A549 (cell line): ENCODE measurements at regions not wholly inside any gene's neighbourhood (a gene's known extent, or its start where the extent isn't known, plus 50 kb on each side); places are given as distances from the start of the nearest gene placed in this dataset.

Experiments
- ATAC-seq, 2 experiments: fragments of 200-7000 bp in 1 of 2; fragments of >200 bp in 1 of 2; cut with Nextera tagmentation in 1 of 2; cut with Tn5 transposase in 1 of 2; 3 replicates each; pipeline versions ENCODE4 v1.8.0 to v1.9.1; 2018 to 2020; ENCODE audit warnings: mild to moderate bottlenecking in 1 of 2, moderate library complexity in 1 of 2
- CTCF ChIA-PET: fragments of 300-600 bp; sonication (Branson Sonifier 250); formaldehyde crosslinking; extraction: SDS; loops from one replicate; lab custom pipeline; 2021; ENCODE audit warnings: antibody characterized with exemption, inconsistent platforms; lab: Yijun Ruan, JAX
- POLR2A ChIA-PET: fragments of 350-600 bp; formaldehyde crosslinking; extraction: SDS; loops from one replicate; lab custom pipeline; 2021; ENCODE audit warnings: antibody characterized with exemption, inconsistent platforms; lab: Yijun Ruan, JAX
- DNase-seq, 2 experiments: peaks; one replicate each; pipeline versions ENCODE4 v3.0.0 to v3.0.0-alpha.2; 2011 to 2016; ENCODE audit warnings: low read depth in 1 of 2, low spot score in 1 of 2
- FAIRE-seq: peaks from 2 replicates; lab custom pipeline; 2011; peaks lifted over from hg19 to GRCh38; lab: Jason Lieb, UNC
- H3K27ac ChIP-seq, 2 experiments: fragments of >200 bp; sonication (Bioruptor Twin); formaldehyde crosslinking; 3 replicates each; pipeline ENCODE4 v1.5.1; 2016 to 2017
- H3K4me1 ChIP-seq: fragments of >200 bp; sonication (Bioruptor Twin); formaldehyde crosslinking; 3 replicates; pipeline ENCODE4 v1.6.1; 2016
- H3K4me2 ChIP-seq: fragments of >200 bp; sonication (Bioruptor Twin); formaldehyde crosslinking; 3 replicates; pipeline ENCODE4 v1.6.1; 2016
- H3K4me3 ChIP-seq: fragments of >200 bp; sonication (Bioruptor Twin); formaldehyde crosslinking; 3 replicates; pipeline ENCODE4 v1.5.1; 2016
- H3K9me3 ChIP-seq: fragments of >200 bp; sonication (Bioruptor Twin); formaldehyde crosslinking; 3 replicates; pipeline ENCODE4 v1.6.1; 2016
- CHD4 ChIP-seq: fragments of 200-600 bp; sonication (generic); IDR thresholded peaks from 2 replicates; pipeline ENCODE4 v1.6.1; 2016; ENCODE audit warnings: antibody characterized with exemption, mild to moderate bottlenecking, borderline replicate concordance
- EHMT2 ChIP-seq: fragments of 200-600 bp; sonication (generic); IDR thresholded peaks from 2 replicates; pipeline ENCODE4 v1.6.1; 2016; ENCODE audit warnings: antibody characterized with exemption, low read depth, mild to moderate bottlenecking, moderate library complexity
- ESRRA ChIP-seq: fragments of 150-350 bp; IDR thresholded peaks from 2 replicates; pipeline ENCODE4 v1.6.1; 2014; ENCODE audit warnings: mild to moderate bottlenecking, low read length, borderline replicate concordance
- HDAC2 ChIP-seq: fragments of 200-600 bp; sonication (generic); IDR thresholded peaks from 2 replicates; pipeline ENCODE4 v1.6.1; 2016
- HOXB5 ChIP-seq: fragments of 250-450 bp; sonication (Bioruptor Pico); IDR thresholded peaks from 2 replicates; pipeline ENCODE4 v1.5.0; 2020; ENCODE audit warnings: mild to moderate bottlenecking, moderate library complexity
- MAFK ChIP-seq: fragments of 450-650 bp; IDR thresholded peaks from 2 replicates; pipeline ENCODE4 v1.6.1; 2014; ENCODE audit not compliant: partially characterized antibody
- NFE2L2 ChIP-seq: fragments of 150-350 bp; conservative IDR thresholded peaks from 2 replicates; pipeline ENCODE4 v1.6.1; 2014; ENCODE audit warnings: low read length
- POLR2AphosphoS2 ChIP-seq: conservative IDR thresholded peaks from 2 replicates; pipeline ENCODE4 v1.6.1; 2012; ENCODE audit warnings: low read length, improper control_type of control experiment, inconsistent platforms
- RCOR1 ChIP-seq: fragments of 150-350 bp; IDR thresholded peaks from 2 replicates; pipeline ENCODE4 v1.6.1; 2014; ENCODE audit warnings: antibody characterized with exemption, low read length, low read depth
- RFX5 ChIP-seq: fragments of 450-650 bp; IDR thresholded peaks from 2 replicates; pipeline ENCODE4 v1.7.1; 2014; ENCODE audit warnings: antibody characterized with exemption, mild to moderate bottlenecking, moderate library complexity
- TFCP2L1 ChIP-seq: fragments of 250-450 bp; sonication (Bioruptor Pico); IDR thresholded peaks from 2 replicates; pipeline ENCODE4 v1.5.0; 2021; ENCODE audit warnings: mild to moderate bottlenecking
- ZFP36 ChIP-seq: fragments of 450-650 bp; IDR thresholded peaks from 2 replicates; pipeline ENCODE4 v1.6.1; 2014; ENCODE audit warnings: borderline replicate concordance; ENCODE audit not compliant: partially characterized antibody
- ZNF302 ChIP-seq: fragments of 250-450 bp; sonication (Bioruptor Pico); IDR thresholded peaks from 2 replicates; pipeline ENCODE4 v1.9.0; 2021; ENCODE audit warnings: inconsistent platforms, mild to moderate bottlenecking, moderate library complexity
- WGBS: methylation state at CpG from one replicate; pipeline ENCODE4 v1.1.6; 2017; ENCODE audit errors: missing lambda C conversion rate; 5-methylcytosine and 5-hydroxymethylcytosine counted together
- TF ChIP-seq, protein P1 (sequence below): IDR thresholded peaks from 2 replicates; pipeline ENCODE4 v1.6.1; 2012
- TF ChIP-seq, protein P2 (sequence below): IDR thresholded peaks from 2 replicates; pipeline ENCODE4 v1.6.1; 2012
- TF ChIP-seq, protein P3 (sequence below): IDR thresholded peaks from 2 replicates; pipeline ENCODE4 v1.6.1; 2012; ENCODE audit warnings: low read depth, borderline replicate concordance
- TF ChIP-seq, protein P4 (sequence below): fragments of 450-650 bp; IDR thresholded peaks from 2 replicates; pipeline ENCODE4 v1.6.1; 2014; ENCODE audit warnings: antibody characterized with exemption
- TF ChIP-seq, protein P5 (sequence below): fragments of 200-600 bp; sonication (generic); IDR thresholded peaks from 2 replicates; pipeline ENCODE4 v1.6.1; 2016; ENCODE audit warnings: antibody characterized with exemption, mild to moderate bottlenecking, moderate library complexity

DNA sequence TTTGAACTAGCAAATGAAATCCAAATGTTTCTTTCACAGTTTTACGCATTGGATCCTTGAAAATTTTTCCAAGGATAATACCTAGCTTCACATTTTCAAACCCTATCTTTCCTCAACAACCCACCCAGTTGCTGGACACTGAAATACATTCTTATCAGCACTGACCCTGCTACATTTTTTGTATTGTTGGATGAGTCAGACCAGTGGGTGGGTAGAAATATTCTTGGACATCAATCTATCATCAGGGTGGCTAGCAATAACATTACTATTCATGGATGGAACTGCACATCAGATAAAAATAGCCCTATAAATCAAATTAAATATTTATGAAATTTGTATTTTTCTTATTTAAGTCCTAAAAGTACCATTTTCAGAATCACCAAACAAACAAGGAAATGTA, 407.4 kb upstream of the IZUMO3 start (continued):
- TF ChIP-seq, protein P1, sequence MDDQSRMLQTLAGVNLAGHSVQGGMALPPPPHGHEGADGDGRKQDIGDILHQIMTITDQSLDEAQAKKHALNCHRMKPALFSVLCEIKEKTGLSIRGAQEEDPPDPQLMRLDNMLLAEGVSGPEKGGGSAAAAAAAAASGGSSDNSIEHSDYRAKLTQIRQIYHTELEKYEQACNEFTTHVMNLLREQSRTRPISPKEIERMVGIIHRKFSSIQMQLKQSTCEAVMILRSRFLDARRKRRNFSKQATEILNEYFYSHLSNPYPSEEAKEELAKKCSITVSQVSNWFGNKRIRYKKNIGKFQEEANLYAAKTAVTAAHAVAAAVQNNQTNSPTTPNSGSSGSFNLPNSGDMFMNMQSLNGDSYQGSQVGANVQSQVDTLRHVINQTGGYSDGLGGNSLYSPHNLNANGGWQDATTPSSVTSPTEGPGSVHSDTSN = no peak

DNA sequence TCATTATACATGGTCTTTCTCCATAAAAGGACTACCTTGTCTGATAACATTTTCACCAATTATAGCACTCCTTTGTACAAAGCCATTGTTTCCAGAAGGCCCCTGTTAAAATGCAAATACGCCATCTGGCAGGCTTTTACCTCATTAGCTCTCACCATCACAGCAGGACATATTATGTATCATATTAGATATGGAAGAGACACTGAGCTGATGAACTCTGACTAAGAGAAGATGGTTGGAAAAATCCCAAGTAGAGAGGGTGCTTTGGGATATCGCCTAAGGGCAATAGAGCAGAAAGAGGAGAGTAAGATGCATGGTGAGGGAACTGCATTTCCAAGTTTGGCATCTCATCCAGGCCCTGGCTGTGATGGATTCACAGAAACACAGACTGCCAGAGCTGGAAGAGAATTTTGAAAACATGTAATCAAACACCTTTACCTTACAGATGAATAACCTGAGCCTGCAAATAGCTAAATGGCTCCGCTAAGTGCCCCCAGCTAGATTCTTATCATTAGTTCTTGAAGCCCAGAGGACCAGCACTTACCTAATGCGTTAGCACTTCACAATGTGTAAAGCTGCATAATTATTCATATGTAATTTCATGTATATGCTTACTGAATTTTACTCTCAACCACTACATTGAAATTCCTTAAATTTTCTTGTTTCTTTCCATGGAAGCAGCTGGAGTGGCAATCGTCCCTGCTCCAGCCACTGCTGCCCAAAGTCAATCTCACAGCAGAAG, 393.6 kb upstream of the IZUMO3 start:
- FAIRE-seq (no peak), DNase-seq (no peak), ATAC-seq (no peak)
- TF ChIP-seq RFX5 (no peak), TFCP2L1 (CRISPR knock-in tag) (no peak)
- H3K4me3 ChIP-seq = no peak overlapping the region
- ChIA-PET POLR2A (no interaction called here), CTCF (no interaction called here)
- 5% methylated on average over 5 of the region's 5 CpGs for WGBS
- H3K4me2 ChIP-seq = no peak overlapping the region
- H3K9me3 ChIP-seq = no peaks in the 10 kb centered on the region
- no peak overlapping the region for H3K27ac ChIP-seq
- no peaks in the 10 kb centered on the region for H3K4me1 ChIP-seq

DNA sequence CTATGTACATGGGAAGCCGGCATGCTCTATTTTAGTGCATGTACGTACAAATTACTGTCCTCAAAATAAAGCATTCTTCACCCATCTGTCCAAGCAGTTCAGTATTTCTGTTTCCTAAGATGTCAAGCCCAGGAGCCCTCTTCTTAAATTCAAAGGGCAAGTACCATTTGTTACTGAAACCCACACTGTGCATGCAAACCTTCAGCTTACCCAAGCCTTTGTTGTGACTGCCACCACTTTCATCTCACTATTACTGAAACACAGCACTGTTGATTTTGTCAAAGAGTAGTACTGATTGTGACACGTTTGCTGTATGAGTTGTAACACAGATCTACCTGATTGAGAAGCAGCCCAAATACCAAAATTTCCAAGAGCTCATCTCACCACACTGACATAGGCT, 390.4 kb upstream of the IZUMO3 start:
- DNase-seq = no peak
- no peaks in the 10 kb centered on the region for H3K9me3 ChIP-seq
- no peaks in the 10 kb centered on the region for H3K4me1 ChIP-seq
- no peak for FAIRE-seq
- no peak for ATAC-seq
- no peak overlapping the region for H3K4me2 ChIP-seq
- H3K4me3 ChIP-seq = no peak overlapping the region
- CTCF ChIA-PET = no interaction called here
- POLR2A ChIA-PET = no interaction called here
- 3% methylated on average over 3 of the region's 3 CpGs for WGBS
- no peak for TF ChIP-seq HOXB5 (CRISPR knock-in tag)
- TF ChIP-seq, protein P2, sequence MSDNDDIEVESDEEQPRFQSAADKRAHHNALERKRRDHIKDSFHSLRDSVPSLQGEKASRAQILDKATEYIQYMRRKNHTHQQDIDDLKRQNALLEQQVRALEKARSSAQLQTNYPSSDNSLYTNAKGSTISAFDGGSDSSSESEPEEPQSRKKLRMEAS = no peak
- no peak for TF ChIP-seq POLR2AphosphoS2
- TF ChIP-seq ZFP36 = no peak
- no peak for TF ChIP-seq ZNF302 (CRISPR knock-in tag)
- TF ChIP-seq, protein P3, sequence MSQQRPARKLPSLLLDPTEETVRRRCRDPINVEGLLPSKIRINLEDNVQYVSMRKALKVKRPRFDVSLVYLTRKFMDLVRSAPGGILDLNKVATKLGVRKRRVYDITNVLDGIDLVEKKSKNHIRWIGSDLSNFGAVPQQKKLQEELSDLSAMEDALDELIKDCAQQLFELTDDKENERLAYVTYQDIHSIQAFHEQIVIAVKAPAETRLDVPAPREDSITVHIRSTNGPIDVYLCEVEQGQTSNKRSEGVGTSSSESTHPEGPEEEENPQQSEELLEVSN = no peak
- no peak for TF ChIP-seq CHD4
- TF ChIP-seq, protein P4, sequence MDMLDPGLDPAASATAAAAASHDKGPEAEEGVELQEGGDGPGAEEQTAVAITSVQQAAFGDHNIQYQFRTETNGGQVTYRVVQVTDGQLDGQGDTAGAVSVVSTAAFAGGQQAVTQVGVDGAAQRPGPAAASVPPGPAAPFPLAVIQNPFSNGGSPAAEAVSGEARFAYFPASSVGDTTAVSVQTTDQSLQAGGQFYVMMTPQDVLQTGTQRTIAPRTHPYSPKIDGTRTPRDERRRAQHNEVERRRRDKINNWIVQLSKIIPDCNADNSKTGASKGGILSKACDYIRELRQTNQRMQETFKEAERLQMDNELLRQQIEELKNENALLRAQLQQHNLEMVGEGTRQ = no peak
- TF ChIP-seq, protein P5, sequence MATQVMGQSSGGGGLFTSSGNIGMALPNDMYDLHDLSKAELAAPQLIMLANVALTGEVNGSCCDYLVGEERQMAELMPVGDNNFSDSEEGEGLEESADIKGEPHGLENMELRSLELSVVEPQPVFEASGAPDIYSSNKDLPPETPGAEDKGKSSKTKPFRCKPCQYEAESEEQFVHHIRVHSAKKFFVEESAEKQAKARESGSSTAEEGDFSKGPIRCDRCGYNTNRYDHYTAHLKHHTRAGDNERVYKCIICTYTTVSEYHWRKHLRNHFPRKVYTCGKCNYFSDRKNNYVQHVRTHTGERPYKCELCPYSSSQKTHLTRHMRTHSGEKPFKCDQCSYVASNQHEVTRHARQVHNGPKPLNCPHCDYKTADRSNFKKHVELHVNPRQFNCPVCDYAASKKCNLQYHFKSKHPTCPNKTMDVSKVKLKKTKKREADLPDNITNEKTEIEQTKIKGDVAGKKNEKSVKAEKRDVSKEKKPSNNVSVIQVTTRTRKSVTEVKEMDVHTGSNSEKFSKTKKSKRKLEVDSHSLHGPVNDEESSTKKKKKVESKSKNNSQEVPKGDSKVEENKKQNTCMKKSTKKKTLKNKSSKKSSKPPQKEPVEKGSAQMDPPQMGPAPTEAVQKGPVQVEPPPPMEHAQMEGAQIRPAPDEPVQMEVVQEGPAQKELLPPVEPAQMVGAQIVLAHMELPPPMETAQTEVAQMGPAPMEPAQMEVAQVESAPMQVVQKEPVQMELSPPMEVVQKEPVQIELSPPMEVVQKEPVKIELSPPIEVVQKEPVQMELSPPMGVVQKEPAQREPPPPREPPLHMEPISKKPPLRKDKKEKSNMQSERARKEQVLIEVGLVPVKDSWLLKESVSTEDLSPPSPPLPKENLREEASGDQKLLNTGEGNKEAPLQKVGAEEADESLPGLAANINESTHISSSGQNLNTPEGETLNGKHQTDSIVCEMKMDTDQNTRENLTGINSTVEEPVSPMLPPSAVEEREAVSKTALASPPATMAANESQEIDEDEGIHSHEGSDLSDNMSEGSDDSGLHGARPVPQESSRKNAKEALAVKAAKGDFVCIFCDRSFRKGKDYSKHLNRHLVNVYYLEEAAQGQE = no peak
- no peak for TF ChIP-seq TFCP2L1 (CRISPR knock-in tag)
- TF ChIP-seq EHMT2 = no peak
- TF ChIP-seq NFE2L2 = no peak
- TF ChIP-seq RCOR1 = no peak
- no peak for TF ChIP-seq MAFK
- TF ChIP-seq ESRRA = no peak
- TF ChIP-seq HDAC2 = no peak
- H3K27ac ChIP-seq = no peak overlapping the region
